ENCODE measurements at regions not wholly inside any gene's neighbourhood (a gene's known extent, or its start where the extent isn't known, plus 50 kb on each side); places are given as distances from the start of the nearest gene placed in this dataset.

- TF ChIP-seq, protein P1, sequence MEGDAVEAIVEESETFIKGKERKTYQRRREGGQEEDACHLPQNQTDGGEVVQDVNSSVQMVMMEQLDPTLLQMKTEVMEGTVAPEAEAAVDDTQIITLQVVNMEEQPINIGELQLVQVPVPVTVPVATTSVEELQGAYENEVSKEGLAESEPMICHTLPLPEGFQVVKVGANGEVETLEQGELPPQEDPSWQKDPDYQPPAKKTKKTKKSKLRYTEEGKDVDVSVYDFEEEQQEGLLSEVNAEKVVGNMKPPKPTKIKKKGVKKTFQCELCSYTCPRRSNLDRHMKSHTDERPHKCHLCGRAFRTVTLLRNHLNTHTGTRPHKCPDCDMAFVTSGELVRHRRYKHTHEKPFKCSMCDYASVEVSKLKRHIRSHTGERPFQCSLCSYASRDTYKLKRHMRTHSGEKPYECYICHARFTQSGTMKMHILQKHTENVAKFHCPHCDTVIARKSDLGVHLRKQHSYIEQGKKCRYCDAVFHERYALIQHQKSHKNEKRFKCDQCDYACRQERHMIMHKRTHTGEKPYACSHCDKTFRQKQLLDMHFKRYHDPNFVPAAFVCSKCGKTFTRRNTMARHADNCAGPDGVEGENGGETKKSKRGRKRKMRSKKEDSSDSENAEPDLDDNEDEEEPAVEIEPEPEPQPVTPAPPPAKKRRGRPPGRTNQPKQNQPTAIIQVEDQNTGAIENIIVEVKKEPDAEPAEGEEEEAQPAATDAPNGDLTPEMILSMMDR (IDR thresholded peaks at IDR 0.05; ENCODE audit: insufficient read depth, low read length), result no peak
- peak; percentile 96 for DNase-seq (ENCODE audit: low read depth)
- no peak overlapping the region for H3K4me3 ChIP-seq (ENCODE audit: low read depth, low read length)
Observed at GRCh38 chr11:128407962-128408361, 179.4 kb downstream of the ETS1 start.

- TF ChIP-seq, protein P1 (IDR thresholded peaks at IDR 0.05; ENCODE audit: insufficient read depth, low read length), result no peak
- H3K4me3 ChIP-seq (ENCODE audit: low read depth, low read length), result no peak overlapping the region
- DNase-seq (ENCODE audit: low read depth), result peak; percentile 52
Observed at GRCh38 chr11:128405714-128406662, 181.4 kb downstream of the ETS1 start.

- H3K4me3 ChIP-seq (ENCODE audit: low read depth, low read length), result no peak overlapping the region
- no peak for DNase-seq (ENCODE audit: low read depth)
- TF ChIP-seq, protein P1 (IDR thresholded peaks at IDR 0.05; ENCODE audit: insufficient read depth, low read length), result no peak
Observed at GRCh38 chr11:128405112-128405511, 182.2 kb downstream of the ETS1 start.

DNA sequence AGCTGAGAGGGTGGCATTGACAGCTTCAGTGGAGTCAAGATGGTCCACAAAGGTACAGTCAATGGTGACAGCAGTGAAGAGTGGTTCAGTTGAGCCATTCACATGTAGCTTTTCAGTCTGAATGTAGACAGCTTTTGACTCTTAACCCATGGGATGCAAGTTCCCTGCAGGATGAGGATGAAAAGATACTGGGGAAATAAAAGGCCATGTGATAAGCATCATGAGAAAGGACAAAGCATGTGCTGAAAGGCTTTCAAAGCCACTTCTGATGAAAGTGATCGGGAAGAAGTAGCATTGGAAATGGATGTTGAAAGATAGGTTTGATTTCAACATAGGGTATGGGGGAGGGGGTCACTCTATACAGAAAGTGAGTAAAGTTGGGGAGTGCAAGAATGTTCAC lies 182.9 kb downstream of the ETS1 start:
- DNase-seq (ENCODE audit: low read depth), result no peak
- no peak overlapping the region for H3K4me3 ChIP-seq (ENCODE audit: low read depth, low read length)
- TF ChIP-seq, protein P1 (IDR thresholded peaks at IDR 0.05; ENCODE audit: insufficient read depth, low read length), result no peak

DNA sequence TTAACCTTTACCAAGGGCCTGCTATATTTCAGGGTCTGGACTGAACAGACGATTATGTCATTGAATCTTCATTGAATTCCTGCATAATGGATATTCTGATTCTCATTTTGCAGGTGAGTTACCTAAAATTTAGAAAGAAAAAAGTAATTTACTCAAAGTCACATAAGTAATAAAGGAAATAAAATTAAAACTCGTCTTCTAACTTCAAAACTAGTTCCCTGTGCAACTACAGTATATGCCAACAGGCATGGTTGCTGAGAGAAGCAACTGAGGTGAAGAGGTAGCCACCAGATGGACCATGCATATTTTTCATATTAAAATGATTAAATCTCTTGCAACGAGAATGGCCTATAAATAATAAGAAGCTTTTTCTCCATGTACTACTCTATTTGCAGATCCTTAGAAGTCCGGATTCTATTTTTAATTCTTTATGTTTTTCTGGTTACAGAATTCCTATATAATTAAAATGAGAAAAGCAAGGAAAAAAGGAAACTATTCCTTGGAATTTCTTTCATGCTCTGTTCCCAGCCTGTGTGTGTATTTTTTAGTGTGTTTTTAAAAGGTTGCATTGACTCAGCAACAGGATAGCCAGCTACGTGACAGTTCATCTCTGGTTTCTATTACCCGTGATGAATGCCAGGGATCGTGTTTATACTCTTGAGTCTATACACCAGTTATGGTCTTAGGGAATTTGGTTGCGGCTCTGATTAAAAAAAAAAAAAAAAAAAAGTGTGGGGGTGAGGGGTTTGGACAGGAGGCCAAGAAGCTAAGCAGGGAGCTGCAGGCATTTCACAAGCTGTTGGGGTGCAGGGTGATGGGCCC lies 186.8 kb downstream of the ETS1 start:
- TF ChIP-seq, protein P1 (IDR thresholded peaks at IDR 0.05; ENCODE audit: insufficient read depth, low read length), result no peak
- H3K4me3 ChIP-seq (ENCODE audit: low read depth, low read length), result no peak overlapping the region
- DNase-seq (ENCODE audit: low read depth), result peak; percentile 78

DNA sequence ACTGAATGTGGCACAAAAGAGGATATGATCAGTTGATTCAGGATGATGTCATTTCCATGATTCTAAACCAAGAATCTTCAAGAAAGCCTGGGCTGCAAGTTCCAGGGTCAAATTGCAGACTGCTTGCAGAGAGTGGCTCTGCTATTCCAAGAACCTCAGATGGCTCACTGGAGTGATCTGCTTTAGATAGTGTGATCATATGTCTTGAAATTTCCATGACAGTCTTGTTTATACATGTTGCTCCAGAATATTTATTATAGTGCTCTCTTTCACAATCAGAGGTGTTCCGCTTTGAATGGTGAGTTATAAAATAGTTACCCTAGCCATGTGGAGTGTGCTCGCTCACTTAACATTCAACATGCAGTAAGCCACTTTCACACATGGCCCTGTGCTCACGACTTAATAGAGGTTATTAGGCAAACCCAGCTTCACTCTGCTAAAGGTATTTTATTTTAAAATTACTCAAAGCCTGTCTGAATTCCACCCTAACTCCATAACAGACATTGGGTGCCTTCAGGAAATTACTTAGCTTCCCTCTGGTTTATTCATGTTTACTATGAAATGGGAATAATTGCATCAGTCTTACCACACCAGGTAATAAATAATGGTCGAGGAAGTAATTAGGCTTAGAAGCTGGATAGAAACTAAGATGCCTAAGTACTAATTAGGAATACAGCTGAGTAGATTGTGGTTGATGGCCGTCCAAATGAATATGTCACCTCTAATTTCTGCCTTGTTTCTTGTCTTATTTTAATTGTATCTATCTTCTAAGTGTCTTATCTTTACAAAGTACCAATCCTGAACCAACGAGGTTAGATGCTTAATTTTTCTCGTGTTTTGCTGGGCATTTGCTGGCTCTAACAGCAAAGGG lies 187.9 kb downstream of the ETS1 start:
- TF ChIP-seq, protein P1 (IDR thresholded peaks at IDR 0.05; ENCODE audit: insufficient read depth, low read length), result no peak
- DNase-seq (ENCODE audit: low read depth), result peak; percentile 43
- H3K4me3 ChIP-seq (ENCODE audit: low read depth, low read length), result no peak overlapping the region

All from fibroblast of the aortic adventitia (primary cell).